BJ (cell line): ENCODE measurements at regions not wholly inside any gene's neighbourhood (a gene's known extent, or its start where the extent isn't known, plus 50 kb on each side); places are given as distances from the start of the nearest gene placed in this dataset.
"Not testable (repeated sequence)": the region's sequence is repeated elsewhere in the genome, so short reads cannot be mapped to it uniquely, and the experiment has no call there.

Source experiments
- CTCF ChIA-PET: fragments of 350-600 bp; formaldehyde crosslinking; extraction: SDS; loops from one replicate; lab custom pipeline; 2021; ENCODE audit warnings: antibody characterized with exemption, inconsistent platforms; lab: Yijun Ruan, JAX
- POLR2A ChIA-PET: fragments of 300-600 bp; sonication (Branson Sonifier 250); formaldehyde crosslinking; extraction: SDS; loops from one replicate; lab custom pipeline; 2021; ENCODE audit warnings: antibody characterized with exemption; lab: Charles Lee
- DNase-seq: peaks from one replicate; pipeline ENCODE4 v3.0.0-alpha.2; 2011; ENCODE audit warnings: low read depth
- H3K27me3 ChIP-seq: 2 replicates; pipeline ENCODE4 v1.6.0; 2011; ENCODE audit warnings: low read length; ENCODE audit not compliant: control insufficient read depth, insufficient read depth
- H3K36me3 ChIP-seq: 2 replicates; pipeline ENCODE4 v1.5.1; 2011; ENCODE audit warnings: low read length; ENCODE audit not compliant: control insufficient read depth, insufficient read depth
- H3K4me3 ChIP-seq: 2 replicates; pipeline ENCODE4 v1.5.1; 2011; ENCODE audit warnings: low read depth, mild to moderate bottlenecking, control low read depth, low read length
- CTCF ChIP-seq: IDR thresholded peaks from 2 replicates; pipeline ENCODE4 v1.5.1; 2011; ENCODE audit warnings: low read depth, mild to moderate bottlenecking, control low read depth, inconsistent platforms, low read length, moderate library complexity; ENCODE audit not compliant: insufficient read depth

- ChIA-PET CTCF (interaction anchor here (1.8 kb wide), 1 partner anchor 11 kb away, joined by 4 read pairs; no protein-coding TSS in a partner anchor), POLR2A (no interaction called here)
- Histone ChIP-seq H3K27me3 (no peaks in the 10 kb centered on the region; the same call in 1 of the 2 replicates), H3K4me3 (no peak overlapping the region), H3K36me3 (no peaks in the 10 kb centered on the region)
- no peak for DNase-seq
- no peak for TF ChIP-seq CTCF
Observed at GRCh38 chr18:63054901-63055584, 264.5 kb downstream of the BCL2 start.

- no peaks in the 10 kb centered on the region; the same call in 1 of the 2 replicates for H3K27me3 ChIP-seq
- POLR2A ChIA-PET: no interaction called here
Observed at GRCh38 chr18:63051928-63052327, 267.6 kb downstream of the BCL2 start.

GRCh38 chr18:63050667-63051395 is 268.7 kb downstream of the BCL2 start:
- H3K4me3 ChIP-seq, POLR2A ChIA-PET, H3K36me3 ChIP-seq, CTCF ChIA-PET, H3K27me3 ChIP-seq, DNase-seq: not testable (repeated sequence)

More at GRCh38 chr18:63051928-63052327, 267.6 kb downstream of the BCL2 start:
- CTCF ChIA-PET: no interaction called here
- Histone ChIP-seq H3K4me3 (no peak overlapping the region), H3K36me3 (no peaks in the 10 kb centered on the region)
- no peak for TF ChIP-seq CTCF
- no peak for DNase-seq

GRCh38 chr18:63046375-63046774 is 273.2 kb downstream of the BCL2 start:
- H3K4me3 ChIP-seq: no peak overlapping the region
- no peaks in the 10 kb centered on the region for H3K27me3 ChIP-seq
- no peak for TF ChIP-seq CTCF
- POLR2A ChIA-PET: no interaction called here
- H3K36me3 ChIP-seq: no peaks in the 10 kb centered on the region
- CTCF ChIA-PET: no interaction called here
- DNase-seq: no peak

- ChIA-PET POLR2A (no interaction called here), CTCF (interaction anchor here (1.4 kb wide), 1 partner anchor 12 kb away, joined by 4 read pairs; no protein-coding TSS in a partner anchor)
- no peak for DNase-seq
- Histone ChIP-seq H3K27me3 (no peaks in the 10 kb centered on the region), H3K4me3 (no peak overlapping the region), H3K36me3 (no peaks in the 10 kb centered on the region)
- no peak for TF ChIP-seq CTCF
Observed at GRCh38 chr18:63043516-63043915, 276.1 kb downstream of the BCL2 start.
